ENCODE measurements at regions not wholly inside any gene's neighbourhood (a gene's known extent, or its start where the extent isn't known, plus 50 kb on each side); places are given as distances from the start of the nearest gene placed in this dataset.
"Not testable (repeated sequence)": the region's sequence is repeated elsewhere in the genome, so short reads cannot be mapped to it uniquely, and the experiment has no call there.

DNA sequence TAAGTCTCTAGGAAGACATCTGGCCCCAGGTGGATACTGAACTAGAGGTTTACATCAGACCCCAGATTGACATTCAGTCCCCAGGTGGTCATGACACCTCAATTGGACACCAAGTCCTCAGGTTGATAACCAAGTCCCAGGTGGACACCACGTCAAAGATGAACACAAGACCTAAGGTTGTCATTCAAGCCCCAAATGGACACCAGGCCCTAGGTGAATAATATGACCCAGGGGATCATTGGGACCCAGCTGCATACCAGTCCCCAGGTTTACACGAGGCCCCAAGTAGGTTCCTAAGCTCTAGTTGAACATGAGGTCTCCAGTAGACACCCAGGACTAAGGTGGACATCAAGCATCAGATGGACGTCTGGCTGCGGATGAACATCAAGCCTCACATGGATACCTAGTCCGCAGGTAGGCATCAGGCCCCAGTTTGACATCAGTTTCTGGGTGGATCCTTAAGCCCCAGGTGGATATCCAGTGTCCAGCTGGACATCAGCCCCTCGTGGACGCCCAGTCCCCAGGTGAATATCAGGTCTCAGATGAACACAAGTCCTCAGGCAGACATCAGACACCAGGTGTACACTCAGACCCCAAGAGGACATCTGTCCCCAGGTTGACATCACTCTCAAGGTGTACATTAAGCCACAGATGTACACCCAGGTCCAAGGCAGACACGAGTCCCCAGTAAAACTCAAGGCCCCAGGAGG is 1486.7 kb upstream of the TPTE start:
- TF ChIP-seq, protein P1, sequence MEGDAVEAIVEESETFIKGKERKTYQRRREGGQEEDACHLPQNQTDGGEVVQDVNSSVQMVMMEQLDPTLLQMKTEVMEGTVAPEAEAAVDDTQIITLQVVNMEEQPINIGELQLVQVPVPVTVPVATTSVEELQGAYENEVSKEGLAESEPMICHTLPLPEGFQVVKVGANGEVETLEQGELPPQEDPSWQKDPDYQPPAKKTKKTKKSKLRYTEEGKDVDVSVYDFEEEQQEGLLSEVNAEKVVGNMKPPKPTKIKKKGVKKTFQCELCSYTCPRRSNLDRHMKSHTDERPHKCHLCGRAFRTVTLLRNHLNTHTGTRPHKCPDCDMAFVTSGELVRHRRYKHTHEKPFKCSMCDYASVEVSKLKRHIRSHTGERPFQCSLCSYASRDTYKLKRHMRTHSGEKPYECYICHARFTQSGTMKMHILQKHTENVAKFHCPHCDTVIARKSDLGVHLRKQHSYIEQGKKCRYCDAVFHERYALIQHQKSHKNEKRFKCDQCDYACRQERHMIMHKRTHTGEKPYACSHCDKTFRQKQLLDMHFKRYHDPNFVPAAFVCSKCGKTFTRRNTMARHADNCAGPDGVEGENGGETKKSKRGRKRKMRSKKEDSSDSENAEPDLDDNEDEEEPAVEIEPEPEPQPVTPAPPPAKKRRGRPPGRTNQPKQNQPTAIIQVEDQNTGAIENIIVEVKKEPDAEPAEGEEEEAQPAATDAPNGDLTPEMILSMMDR (conservative IDR thresholded peaks at IDR 0.05 in 1 of 2, IDR thresholded peaks at IDR 0.05 in 1 of 2; ENCODE audit: low read depth in 1 of 2, low read length in 2 of 2): not testable (repeated sequence)
- TF ChIP-seq EZH2 (IDR thresholded peaks at IDR 0.05; ENCODE audit: low read length, missing control alignments): not testable (repeated sequence)
